ENCODE measurements at regions not wholly inside any gene's neighbourhood (a gene's known extent, or its start where the extent isn't known, plus 50 kb on each side); places are given as distances from the start of the nearest gene placed in this dataset.
"Not testable (repeated sequence)": the region's sequence is repeated elsewhere in the genome, so short reads cannot be mapped to it uniquely, and the experiment has no call there.

DNA sequence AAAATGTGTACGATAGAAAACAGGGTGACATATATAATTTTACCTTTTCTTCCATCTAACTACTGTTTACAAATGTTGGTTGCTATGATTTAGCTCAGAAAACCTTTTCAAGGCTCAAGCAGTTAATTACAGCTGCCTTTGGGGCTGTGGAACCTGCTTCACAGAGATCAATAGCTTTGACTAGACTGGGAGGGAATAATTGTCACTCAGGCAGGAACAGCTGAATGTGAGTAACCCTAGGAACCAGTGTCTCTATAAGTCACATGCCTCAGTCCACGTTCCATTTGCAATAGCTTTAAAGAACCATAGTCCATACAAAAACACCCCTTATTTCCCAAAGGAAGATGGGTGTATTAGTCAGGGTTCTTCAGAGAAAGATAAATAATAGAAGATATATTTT is 306.8 kb upstream of the ERCC4 start:
- DNase-seq, result no peak

DNA sequence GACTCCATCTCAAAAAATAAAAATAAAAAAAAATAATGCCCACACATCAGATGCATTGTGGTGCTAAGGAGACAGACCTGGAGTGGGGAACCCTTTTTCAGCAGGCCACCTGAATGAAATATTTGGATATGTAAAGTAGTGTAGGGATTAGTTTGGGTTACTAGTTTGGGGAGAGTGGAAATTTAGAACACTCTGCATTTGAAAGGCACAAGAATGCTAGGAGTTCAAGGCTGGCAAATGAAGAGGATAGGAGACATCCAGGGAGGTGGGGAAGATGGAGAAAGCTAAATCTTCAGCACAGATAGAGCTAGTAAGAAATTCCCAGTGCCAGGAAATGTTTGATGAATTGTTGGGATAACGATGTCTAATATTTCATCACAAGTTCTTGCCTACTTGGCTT is 298.3 kb upstream of the ERCC4 start:
- DNase-seq, result no peak

DNA sequence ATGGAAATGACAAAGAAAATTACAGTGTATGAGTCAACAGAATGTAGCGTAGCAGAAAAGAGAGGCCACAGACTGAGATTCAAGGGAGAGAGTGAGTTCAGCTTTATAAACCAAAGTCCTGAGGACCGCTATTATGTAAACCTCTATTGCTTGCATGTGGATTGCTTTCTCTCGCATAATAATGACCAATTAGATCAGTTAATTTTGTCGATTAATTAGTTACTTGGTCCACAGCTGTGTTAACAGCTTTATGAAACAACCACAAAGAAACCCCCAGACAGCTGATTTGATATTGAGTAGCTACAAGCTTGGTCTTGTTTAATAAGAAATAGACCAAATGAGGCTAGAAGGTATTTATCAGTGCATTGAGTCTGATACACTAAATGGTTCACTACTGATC is 291.8 kb upstream of the ERCC4 start:
- no peak for DNase-seq

DNA sequence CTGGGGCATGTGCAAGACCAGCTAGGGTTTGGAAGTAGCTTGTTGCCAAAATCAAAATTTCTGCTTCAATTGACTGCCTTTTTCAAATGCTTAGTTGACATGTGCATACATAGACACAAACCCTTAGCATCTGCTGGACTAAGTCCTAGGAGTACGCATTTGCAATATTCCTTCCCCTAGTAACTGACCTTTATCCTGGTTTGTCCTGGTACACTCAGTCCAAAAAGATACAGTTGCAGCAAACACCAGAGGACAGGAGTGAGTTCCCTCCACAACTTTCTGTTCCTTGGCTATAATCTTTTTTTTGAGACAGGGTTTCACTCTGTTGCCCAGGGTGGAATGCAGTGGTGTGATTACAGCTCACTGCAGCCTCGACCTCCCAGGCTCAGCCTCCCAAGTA is 290.2 kb upstream of the ERCC4 start:
- no peak for DNase-seq

- peak in 2 of 58 donors; percentile 0 to 5 for DNase-seq
These were observed 289.6 kb upstream of the ERCC4 start for GRCh38 chr16:13630374-13630773.

GRCh38 chr16:13631213-13631767 is 288.7 kb upstream of the ERCC4 start:
- no peak for DNase-seq

DNA sequence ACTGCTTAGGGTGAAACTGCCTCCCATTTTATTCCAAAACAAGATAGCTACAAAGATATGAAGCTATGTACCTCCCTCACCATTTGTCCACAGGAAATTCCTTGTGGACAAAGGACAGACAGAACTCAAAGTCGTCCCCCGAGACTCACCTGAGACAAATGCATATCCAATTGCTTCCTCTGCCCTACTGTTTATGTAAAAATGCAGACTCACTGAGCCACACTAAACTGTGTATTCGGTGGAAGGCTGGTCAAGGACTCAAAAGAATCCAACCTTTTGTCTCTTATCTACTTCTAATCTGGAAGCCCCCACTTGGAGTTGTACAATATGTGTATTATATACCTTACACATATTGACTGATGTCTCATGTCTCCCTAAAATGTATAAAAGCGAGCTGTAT is 288.0 kb upstream of the ERCC4 start:
- DNase-seq, result no peak

GRCh38 chr16:13632504-13632903 is 287.4 kb upstream of the ERCC4 start:
- not testable (repeated sequence) for DNase-seq

GRCh38 chr16:13633391-13633861 is 286.5 kb upstream of the ERCC4 start:
- no peak for DNase-seq

DNA sequence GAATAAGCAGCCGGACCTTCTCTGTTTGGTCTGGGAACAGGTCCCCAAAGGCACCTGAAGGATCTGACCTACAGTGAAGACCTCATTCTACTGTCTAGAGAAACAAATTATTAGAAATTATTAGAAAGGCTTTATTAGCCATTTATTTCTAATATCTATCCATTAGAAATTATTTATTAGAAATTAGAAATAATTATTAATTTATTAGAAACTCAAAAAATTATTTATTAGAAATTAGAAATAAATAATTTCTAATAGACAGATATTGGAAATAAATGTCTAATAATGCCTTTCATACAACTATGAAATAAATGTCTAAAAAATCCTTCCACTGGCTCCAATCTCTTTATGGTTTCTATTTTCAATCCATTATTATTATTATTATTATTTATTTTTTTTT is 285.7 kb upstream of the ERCC4 start:
- DNase-seq, result no peak

DNA sequence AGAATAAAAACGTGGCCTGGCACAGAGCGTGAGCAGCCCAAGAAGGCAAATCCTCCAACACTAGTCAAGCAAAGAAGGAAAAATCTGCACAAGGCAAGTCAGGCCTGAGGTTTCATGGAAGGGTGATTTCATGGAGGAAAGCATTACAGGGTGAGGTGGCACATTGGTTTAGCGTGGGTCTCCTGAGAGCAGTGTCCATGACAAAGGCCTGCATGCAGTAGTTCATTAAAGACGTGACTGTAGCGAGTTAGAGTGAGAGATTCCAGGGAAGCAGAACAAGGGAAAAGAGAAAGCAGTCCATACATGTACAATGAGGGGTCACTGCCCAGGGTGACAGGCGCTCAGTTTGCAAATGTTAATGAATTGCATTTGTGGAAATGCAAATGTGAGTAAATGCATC is 285.0 kb upstream of the ERCC4 start:
- no peak for DNase-seq

GRCh38 chr16:13638218-13638617 is 281.7 kb upstream of the ERCC4 start:
- no peak for DNase-seq

- DNase-seq, result no peak
These were observed 276.5 kb upstream of the ERCC4 start for GRCh38 chr16:13643412-13643811.

- DNase-seq, result no peak
These were observed 274.2 kb upstream of the ERCC4 start for GRCh38 chr16:13645601-13646245.

DNA sequence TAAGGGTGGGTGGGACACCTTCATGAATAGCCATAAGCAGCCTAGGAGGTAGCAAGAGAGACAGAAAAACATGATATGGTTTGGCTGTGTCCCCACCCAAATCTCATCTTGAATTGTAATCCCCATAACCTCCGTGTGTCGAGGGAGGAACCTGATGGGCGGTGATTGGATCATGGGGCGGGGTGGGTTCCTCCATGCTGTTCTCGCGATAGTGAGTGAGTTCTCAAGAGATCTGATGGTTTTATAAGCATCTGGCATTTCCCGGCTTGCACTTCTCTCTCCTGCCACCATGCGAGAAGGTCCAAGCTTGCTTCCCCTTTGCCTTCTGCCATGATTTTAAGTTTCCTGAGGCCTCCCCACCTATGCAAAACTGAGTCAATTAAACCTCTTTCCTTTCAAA is 259.1 kb upstream of the ERCC4 start:
- no peak for DNase-seq

- DNase-seq, result no peak
These were observed 254.1 kb upstream of the ERCC4 start for GRCh38 chr16:13665876-13666275.

- no peak for DNase-seq
These were observed 247.8 kb upstream of the ERCC4 start for GRCh38 chr16:13672196-13672595.

DNA sequence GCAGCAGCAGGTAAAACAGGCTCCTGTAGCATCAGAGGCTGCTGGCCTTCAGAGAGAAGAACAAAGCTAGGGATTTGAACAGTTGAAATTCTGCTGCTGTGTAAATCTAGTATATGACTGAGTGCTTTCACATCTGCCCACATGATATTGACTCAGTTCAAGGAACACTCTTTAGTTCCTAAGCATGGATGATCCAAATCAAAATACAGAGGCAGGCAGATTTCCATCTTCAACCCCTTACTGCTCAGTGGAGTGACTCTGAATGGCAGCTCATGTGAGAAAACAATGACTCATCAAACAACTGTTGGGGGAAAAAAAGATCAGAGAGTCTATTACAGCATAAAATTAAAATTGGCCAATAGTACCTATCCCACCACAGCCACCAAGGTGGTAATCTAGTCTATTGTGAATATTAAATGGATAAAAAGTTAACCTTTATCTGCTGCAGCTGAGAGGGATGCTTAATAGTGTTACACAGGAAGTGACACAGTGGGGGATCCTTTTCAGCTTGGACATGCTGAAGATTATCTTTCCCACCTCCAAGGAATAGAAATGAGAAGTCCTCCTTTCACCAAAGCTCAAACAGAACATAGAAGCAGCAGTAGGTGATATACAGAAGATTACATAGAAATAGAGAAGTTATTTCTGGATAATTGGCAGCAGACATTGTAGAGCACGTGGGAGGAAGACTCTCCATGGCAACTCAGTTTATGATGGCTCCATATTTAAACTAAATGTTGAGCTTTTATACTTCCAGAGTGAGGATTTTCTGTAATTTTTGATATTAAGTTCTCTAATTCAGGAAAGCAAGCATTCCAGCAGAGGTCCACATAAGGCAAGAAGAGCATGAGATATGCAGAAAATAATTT is 239.7 kb upstream of the ERCC4 start:
- no peak for DNase-seq

GRCh38 chr16:13684819-13685563 is 235.0 kb upstream of the ERCC4 start:
- DNase-seq, result no peak

DNA sequence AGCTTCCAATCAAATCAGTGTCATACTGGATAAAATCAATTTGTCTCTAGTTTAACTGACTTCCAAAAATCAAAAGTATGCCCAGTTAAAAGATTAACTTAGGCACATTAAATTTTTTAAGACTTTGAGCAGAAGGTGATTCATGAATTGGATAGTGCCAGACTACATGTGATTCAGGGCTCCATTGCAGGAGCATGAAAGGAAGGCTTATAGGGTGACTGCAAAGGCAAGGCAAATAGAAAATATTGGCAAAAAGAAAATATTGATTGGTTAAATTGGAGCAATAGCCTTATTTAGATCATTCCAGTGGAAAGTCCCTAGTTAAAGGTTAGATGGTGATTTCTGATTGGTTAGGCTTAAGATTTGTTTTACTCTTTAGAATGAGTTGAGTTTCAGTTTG is 223.9 kb upstream of the ERCC4 start:
- DNase-seq, result no peak

DNA sequence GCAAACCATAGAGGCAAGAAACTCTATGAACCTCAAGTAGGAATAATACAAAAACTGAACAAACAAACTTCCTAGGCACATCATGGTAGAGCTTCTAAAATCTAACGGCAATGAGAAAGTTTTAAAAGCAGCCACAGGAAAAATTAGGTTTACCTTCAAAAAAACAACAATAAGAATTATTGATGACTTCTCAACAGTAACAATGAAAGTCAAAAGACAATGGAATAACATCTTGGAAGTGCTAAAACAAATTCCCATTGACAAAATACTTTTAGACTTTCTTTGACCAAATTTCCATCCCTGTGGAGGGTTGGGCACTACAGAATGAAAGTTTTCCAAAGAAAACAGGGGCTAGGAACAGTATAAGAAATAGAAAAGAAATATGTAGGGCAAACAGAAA is 222.9 kb upstream of the ERCC4 start:
- DNase-seq, result no peak

GRCh38 chr16:13697568-13697967 is 222.4 kb upstream of the ERCC4 start:
- DNase-seq, result peak in 1 of 58 donors; percentile 15

Measured in anterior cingulate cortex (tissue), 58 donors.